K562 (cell line): ENCODE measurements at regions not wholly inside any gene's neighbourhood (a gene's known extent, or its start where the extent isn't known, plus 50 kb on each side); places are given as distances from the start of the nearest gene placed in this dataset.

Experiments
- ATAC-seq: fragments of 200-7000 bp; cut with Tn5 transposase; 3 replicates; pipeline ENCODE4 v1.9.1; 2020; ENCODE audit warnings: moderate library complexity
- BruUV-seq: library from RNA; stranded (reverse); fragments of 400-500 nt; replicated peaks from 2 replicates; lab custom pipeline; 2021; lab: Mats Ljungman, UMichigan
- CTCF ChIA-PET: fragments of 300-600 bp; formaldehyde crosslinking; extraction: SDS; loops from one replicate; lab custom pipeline; 2021; ENCODE audit warnings: low intra/inter-chr PET ratio; lab: Yijun Ruan, JAX
- POLR2A ChIA-PET: fragments of 300-600, 350-650 bp; sonication (Branson Sonifier 250); formaldehyde crosslinking; extraction: SDS; loops from one replicate; lab custom pipeline; 2021; ENCODE audit warnings: antibody characterized with exemption, inconsistent platforms; lab: Yijun Ruan, JAX
- DNase-seq, 4 experiments: peaks; one replicate each; pipeline versions ENCODE4 v3.0.0 to v3.0.0-alpha.2; 2011 to 2018; ENCODE audit warnings: low spot score in 3 of 4, mixed read lengths in 3 of 4; ENCODE audit errors: extremely low read depth in 1 of 4
- FAIRE-seq: peaks from 2 replicates; lab custom pipeline; 2011; peaks lifted over from hg19 to GRCh38; lab: Jason Lieb, UNC
- H2AFZ ChIP-seq: 2 replicates; pipeline ENCODE4 v1.6.0; 2011; ENCODE audit warnings: low read depth, low read length, control low read depth, inconsistent platforms
- H3K27ac ChIP-seq: fragments of 200-600 bp; 3 replicates; pipeline ENCODE4 v1.8.0; 2011; ENCODE audit warnings: low read depth, mild to moderate bottlenecking, control low read depth, inconsistent platforms, low read length, moderate library complexity, mixed read lengths; ENCODE audit errors: extremely low read depth
- H3K27me3 ChIP-seq, 2 experiments: fragments of 300-600 bp in 1 of 2; 2 replicates in 1 of 2; 3 replicates in 1 of 2; pipeline versions ENCODE4 v1.6.0 to v1.8.0; 2011; ENCODE audit warnings: inconsistent platforms in 2 of 2, low read length in 2 of 2, mild to moderate bottlenecking in 1 of 2, mixed read lengths in 1 of 2, moderate library complexity in 1 of 2; ENCODE audit not compliant: control insufficient read depth in 2 of 2, insufficient read depth in 2 of 2
- H3K36me3 ChIP-seq: fragments of 300-600 bp; 3 replicates; pipeline ENCODE4 v1.8.0; 2011; ENCODE audit warnings: mild to moderate bottlenecking, low read length, inconsistent platforms; ENCODE audit not compliant: control insufficient read depth, insufficient read depth
- H3K4me1 ChIP-seq, 2 experiments: fragments of 200-600 bp in 1 of 2; replicated peaks in 1 of 2; 2 replicates in 1 of 2; 3 replicates in 1 of 2; pipeline versions ENCODE4 v1.5.1 to v1.8.0; 2011; ENCODE audit warnings: inconsistent platforms in 2 of 2, low read length in 2 of 2, mild to moderate bottlenecking in 1 of 2, mixed read lengths in 1 of 2, moderate library complexity in 1 of 2; ENCODE audit not compliant: control insufficient read depth in 2 of 2, insufficient read depth in 2 of 2
- H3K4me2 ChIP-seq: 2 replicates; pipeline ENCODE4 v1.6.1; 2011; ENCODE audit warnings: low read length, control low read depth, inconsistent platforms, mixed read lengths; ENCODE audit not compliant: insufficient read depth
- H3K4me3 ChIP-seq: fragments of 200-600 bp; sonication (generic), shearing (Covaris generic); 2 replicates; pipeline ENCODE4 v1.5.1; 2016; ENCODE audit warnings: control low read depth, inconsistent platforms
- H3K79me2 ChIP-seq: fragments of 200-600 bp; 3 replicates; pipeline ENCODE4 v1.8.0; 2011; ENCODE audit warnings: low read length, inconsistent platforms; ENCODE audit not compliant: control insufficient read depth, insufficient read depth
- H3K9ac ChIP-seq, 2 experiments: 2 replicates each; pipeline versions ENCODE4 v1.6.0 to v1.6.1; 2011; ENCODE audit warnings: low read depth in 2 of 2, low read length in 2 of 2, control low read depth in 1 of 2, inconsistent platforms in 1 of 2, mild to moderate bottlenecking in 1 of 2, mixed read lengths in 1 of 2; ENCODE audit not compliant: insufficient read depth in 1 of 2
- H3K9me1 ChIP-seq: one replicate; pipeline ENCODE4 v1.6.0; 2011; ENCODE audit warnings: inconsistent platforms, mild to moderate bottlenecking, low read length, moderate library complexity; ENCODE audit not compliant: control insufficient read depth, insufficient read depth
- H3K9me3 ChIP-seq: replicated peaks from 2 replicates; pipeline ENCODE4 v1.5.1; 2011; ENCODE audit warnings: low read depth, low read length, inconsistent platforms; ENCODE audit not compliant: control insufficient read depth, insufficient read depth
- H4K20me1 ChIP-seq: replicated peaks from 2 replicates; pipeline ENCODE4 v1.6.1; 2011; ENCODE audit warnings: low read length, inconsistent platforms, mixed read lengths; ENCODE audit not compliant: control insufficient read depth, insufficient read depth
- EGR1 ChIP-seq: fragments of 450-650 bp; conservative IDR thresholded peaks from 2 replicates; pipeline ENCODE4 v1.6.1; 2017; ENCODE audit warnings: mild to moderate bottlenecking
- EWSR1 ChIP-seq: fragments of 450-650 bp; IDR thresholded peaks from 2 replicates; pipeline ENCODE4 v1.6.1; 2018; ENCODE audit warnings: borderline replicate concordance, mild to moderate bottlenecking, low read depth, moderate library complexity; ENCODE audit not compliant: partially characterized antibody
- FUS ChIP-seq: fragments of 200-400 bp; formaldehyde crosslinking; optimal IDR thresholded peaks from 2 replicates; pipeline ENCODE3; 2017; ENCODE audit warnings: low read depth, low read length
- HDAC2 ChIP-seq: fragments of 450-650 bp; IDR thresholded peaks from 2 replicates; pipeline ENCODE4 v1.6.1; 2016; ENCODE audit warnings: mild to moderate bottlenecking
- KHSRP ChIP-seq: fragments of 450-650 bp; IDR thresholded peaks from 2 replicates; pipeline ENCODE4 v1.6.1; 2017
- KLF16 ChIP-seq: IDR thresholded peaks from 2 replicates; pipeline ENCODE4 v1.6.1; 2016; ENCODE audit warnings: antibody characterized with exemption
- NCOR1 ChIP-seq: fragments of 450-650 bp; IDR thresholded peaks from 2 replicates; pipeline ENCODE4 v1.6.1; 2016; ENCODE audit warnings: mild to moderate bottlenecking, moderate library complexity
- NR2F6 ChIP-seq: fragments of 450-650 bp; formaldehyde crosslinking; IDR thresholded peaks from 2 replicates; pipeline ENCODE4 v1.4.0; 2020; ENCODE audit warnings: mild to moderate bottlenecking
- RFX5 ChIP-seq: IDR thresholded peaks from 2 replicates; pipeline ENCODE4 v1.6.1; 2011; ENCODE audit warnings: low read depth, mild to moderate bottlenecking, improper control_type of control experiment, low read length
- SRSF3 ChIP-seq: fragments of 200-400 bp; formaldehyde crosslinking; IDR thresholded peaks from 2 replicates; pipeline ENCODE4 v1.6.1; 2016; ENCODE audit warnings: mild to moderate bottlenecking, low read length, moderate library complexity; ENCODE audit not compliant: insufficient read depth
- TSC22D4 ChIP-seq: fragments of 450-650 bp; IDR thresholded peaks from 2 replicates; pipeline ENCODE4 v1.6.1; 2016; ENCODE audit warnings: missing genetic modification characterization, missing biosample characterization, control low read depth
- XRCC3 ChIP-seq: fragments of 450-650 bp; IDR thresholded peaks from 2 replicates; pipeline ENCODE4 v1.6.1; 2017; ENCODE audit warnings: mild to moderate bottlenecking, moderate library complexity
- ZEB2 ChIP-seq: fragments of 450-650 bp; IDR thresholded peaks from 2 replicates; pipeline ENCODE4 v1.6.1; 2016
- ZNF316 ChIP-seq: fragments of 450-650 bp; IDR thresholded peaks from 2 replicates; pipeline ENCODE4 v1.6.1; 2016
- ZNF431 ChIP-seq: sonication (generic); formaldehyde crosslinking; IDR thresholded peaks from 2 replicates; pipeline ENCODE4 v1.8.0; 2022; ENCODE audit warnings: mild to moderate bottlenecking, missing genetic modification reagents
- ZNF57 ChIP-seq: fragments of 450-650 bp; formaldehyde crosslinking; IDR thresholded peaks from 2 replicates; pipeline ENCODE4 v1.4.0; 2020; ENCODE audit warnings: mild to moderate bottlenecking, moderate library complexity
- WGBS: fragments of 100-300 bp; shearing (Covaris generic); methylation state at CpG from one replicate; pipeline ENCODE4 v1.1.6; 2016; ENCODE audit warnings: low coverage, mixed read lengths; ENCODE audit not compliant: insufficient coverage; ENCODE audit errors: missing lambda C conversion rate; 5-methylcytosine and 5-hydroxymethylcytosine counted together
- in situ Hi-C: fragments of 300-500 bp; cut with MboI; formaldehyde crosslinking; loops from 4 replicates; pipeline ENCODE4 v1.15.0; 2018; ENCODE audit warnings: inconsistent platforms, mixed read lengths
- intact Hi-C: fragments of 100-400 bp; cut with micrococcal nuclease; formaldehyde crosslinking; loops from 2 replicates; pipeline ENCODE4 v1.14.2; 2022
- TF ChIP-seq, protein P1 (sequence below), 2 experiments: IDR thresholded peaks in 1 of 2; conservative IDR thresholded peaks in 1 of 2; 2 replicates each; pipeline ENCODE4 v1.6.1; 2016; ENCODE audit warnings: low read depth in 2 of 2, mild to moderate bottlenecking in 1 of 2, missing compliant biosample characterization in 1 of 2, missing genetic modification characterization in 1 of 2, moderate library complexity in 1 of 2
- TF ChIP-seq, protein P2 (sequence below): fragments of 250-450 bp; sonication (Bioruptor Pico); IDR thresholded peaks from 2 replicates; pipeline ENCODE4 v1.8.0; 2022; ENCODE audit warnings: moderate library complexity, mild to moderate bottlenecking, inconsistent platforms
- TF ChIP-seq, protein P3 (sequence below): fragments of 450-650 bp; conservative IDR thresholded peaks from 2 replicates; pipeline ENCODE4 v1.6.1; 2016; ENCODE audit warnings: missing genetic modification characterization, low read depth, mild to moderate bottlenecking, control low read depth, missing compliant biosample characterization
- TF ChIP-seq, protein P4 (sequence below): fragments of 200-400 bp; formaldehyde crosslinking; IDR thresholded peaks from 2 replicates; pipeline ENCODE4 v1.6.1; 2017; ENCODE audit warnings: mild to moderate bottlenecking, low read depth, low read length, moderate library complexity

DNA sequence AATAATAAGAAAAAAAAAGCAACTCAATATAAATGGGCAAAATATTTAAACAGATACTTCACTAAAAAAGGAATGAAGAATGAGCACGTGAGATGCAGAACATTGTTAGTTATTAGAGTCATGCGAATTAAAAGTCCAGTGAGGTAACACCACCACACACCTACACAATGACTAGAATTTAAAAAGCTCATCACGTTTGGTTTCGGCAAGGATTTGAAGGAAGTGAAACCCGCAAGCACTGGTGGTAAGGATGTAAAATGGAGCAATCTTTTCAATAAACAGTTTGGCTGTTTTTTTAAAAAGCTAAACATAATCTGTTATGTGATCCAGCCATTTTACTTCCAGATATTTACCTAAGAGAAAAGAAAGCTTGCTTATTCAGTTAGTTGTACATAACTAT is 1181.6 kb upstream of the CELF4 start:
- no peak for TF ChIP-seq TSC22D4 (tag)
- TF ChIP-seq ZNF431 = no peak
- no peak for TF ChIP-seq XRCC3
- no peak for TF ChIP-seq ZEB2
- TF ChIP-seq, protein P1, sequence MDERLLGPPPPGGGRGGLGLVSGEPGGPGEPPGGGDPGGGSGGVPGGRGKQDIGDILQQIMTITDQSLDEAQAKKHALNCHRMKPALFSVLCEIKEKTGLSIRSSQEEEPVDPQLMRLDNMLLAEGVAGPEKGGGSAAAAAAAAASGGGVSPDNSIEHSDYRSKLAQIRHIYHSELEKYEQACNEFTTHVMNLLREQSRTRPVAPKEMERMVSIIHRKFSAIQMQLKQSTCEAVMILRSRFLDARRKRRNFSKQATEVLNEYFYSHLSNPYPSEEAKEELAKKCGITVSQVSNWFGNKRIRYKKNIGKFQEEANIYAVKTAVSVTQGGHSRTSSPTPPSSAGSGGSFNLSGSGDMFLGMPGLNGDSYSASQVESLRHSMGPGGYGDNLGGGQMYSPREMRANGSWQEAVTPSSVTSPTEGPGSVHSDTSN (CRISPR knock-in tag; IDR thresholded peaks at IDR 0.05; ENCODE audit: low read depth) = no peak
- TF ChIP-seq, protein P1 (tag; conservative IDR thresholded peaks at IDR 0.05; ENCODE audit: low read depth) = no peak
- TF ChIP-seq, protein P2, sequence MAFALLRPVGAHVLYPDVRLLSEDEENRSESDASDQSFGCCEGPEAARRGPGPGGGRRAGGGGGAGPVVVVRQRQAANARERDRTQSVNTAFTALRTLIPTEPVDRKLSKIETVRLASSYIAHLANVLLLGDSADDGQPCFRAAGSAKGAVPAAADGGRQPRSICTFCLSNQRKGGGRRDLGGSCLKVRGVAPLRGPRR (CRISPR knock-in tag) = no peak
- TF ChIP-seq KHSRP = no peak
- TF ChIP-seq EGR1 = no peak
- no peak for TF ChIP-seq FUS
- TF ChIP-seq, protein P3, sequence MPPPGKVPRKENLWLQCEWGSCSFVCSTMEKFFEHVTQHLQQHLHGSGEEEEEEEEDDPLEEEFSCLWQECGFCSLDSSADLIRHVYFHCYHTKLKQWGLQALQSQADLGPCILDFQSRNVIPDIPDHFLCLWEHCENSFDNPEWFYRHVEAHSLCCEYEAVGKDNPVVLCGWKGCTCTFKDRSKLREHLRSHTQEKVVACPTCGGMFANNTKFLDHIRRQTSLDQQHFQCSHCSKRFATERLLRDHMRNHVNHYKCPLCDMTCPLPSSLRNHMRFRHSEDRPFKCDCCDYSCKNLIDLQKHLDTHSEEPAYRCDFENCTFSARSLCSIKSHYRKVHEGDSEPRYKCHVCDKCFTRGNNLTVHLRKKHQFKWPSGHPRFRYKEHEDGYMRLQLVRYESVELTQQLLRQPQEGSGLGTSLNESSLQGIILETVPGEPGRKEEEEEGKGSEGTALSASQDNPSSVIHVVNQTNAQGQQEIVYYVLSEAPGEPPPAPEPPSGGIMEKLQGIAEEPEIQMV = no peak
- no peak for TF ChIP-seq ZNF57
- TF ChIP-seq SRSF3 = no peak
- TF ChIP-seq NCOR1 = no peak
- TF ChIP-seq KLF16 = no peak
- no peak for TF ChIP-seq NR2F6 (CRISPR knock-in tag)
- TF ChIP-seq EWSR1 = no peak
- TF ChIP-seq, protein P4, sequence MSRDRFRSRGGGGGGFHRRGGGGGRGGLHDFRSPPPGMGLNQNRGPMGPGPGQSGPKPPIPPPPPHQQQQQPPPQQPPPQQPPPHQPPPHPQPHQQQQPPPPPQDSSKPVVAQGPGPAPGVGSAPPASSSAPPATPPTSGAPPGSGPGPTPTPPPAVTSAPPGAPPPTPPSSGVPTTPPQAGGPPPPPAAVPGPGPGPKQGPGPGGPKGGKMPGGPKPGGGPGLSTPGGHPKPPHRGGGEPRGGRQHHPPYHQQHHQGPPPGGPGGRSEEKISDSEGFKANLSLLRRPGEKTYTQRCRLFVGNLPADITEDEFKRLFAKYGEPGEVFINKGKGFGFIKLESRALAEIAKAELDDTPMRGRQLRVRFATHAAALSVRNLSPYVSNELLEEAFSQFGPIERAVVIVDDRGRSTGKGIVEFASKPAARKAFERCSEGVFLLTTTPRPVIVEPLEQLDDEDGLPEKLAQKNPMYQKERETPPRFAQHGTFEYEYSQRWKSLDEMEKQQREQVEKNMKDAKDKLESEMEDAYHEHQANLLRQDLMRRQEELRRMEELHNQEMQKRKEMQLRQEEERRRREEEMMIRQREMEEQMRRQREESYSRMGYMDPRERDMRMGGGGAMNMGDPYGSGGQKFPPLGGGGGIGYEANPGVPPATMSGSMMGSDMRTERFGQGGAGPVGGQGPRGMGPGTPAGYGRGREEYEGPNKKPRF = no peak
- no peak for TF ChIP-seq RFX5
- no peak for TF ChIP-seq HDAC2
- TF ChIP-seq ZNF316 = no peak
- CTCF ChIA-PET = no interaction called here
- WGBS = 0% methylated on average over 5 of the region's 5 CpGs
- no TSS peak for BruUV-seq
- POLR2A ChIA-PET = no interaction called here
- Histone ChIP-seq H3K9ac (no peak overlapping the region), H3K4me3 (no peak overlapping the region), H3K4me1 (no peaks in the 10 kb centered on the region), H2AFZ (no peak overlapping the region), H3K27ac (no peak overlapping the region), H3K4me2 (no peak overlapping the region), H4K20me1 (no peaks in the 10 kb centered on the region), H3K79me2 (no peaks in the 10 kb centered on the region), H3K9me1 (no peaks in the 10 kb centered on the region), H3K36me3 (no peaks in the 10 kb centered on the region), H3K27me3 (no peaks in the 10 kb centered on the region), H3K9me3 (no peaks in the 10 kb centered on the region)
- DNase-seq (no peak), FAIRE-seq (no peak), ATAC-seq (no peak)
- in situ Hi-C loops (no loop called here), intact Hi-C loops (no loop called here)
